ENCODE measurements at regions not wholly inside any gene's neighbourhood (a gene's known extent, or its start where the extent isn't known, plus 50 kb on each side); places are given as distances from the start of the nearest gene placed in this dataset.

GRCh38 chr6:117110737-117111136 is 154.6 kb upstream of the VGLL2 start:
- TF ChIP-seq CTCF (tag by site-specific recombination; IDR thresholded peaks at IDR 0.05) (no peak), ZFP69B (tag by site-specific recombination; IDR thresholded peaks at IDR 0.05) (no peak), ZNF426 (tag by site-specific recombination; IDR thresholded peaks at IDR 0.05) (no peak), OVOL3 (tag by site-specific recombination; IDR thresholded peaks at IDR 0.05) (no peak), ZNF629 (tag by site-specific recombination; IDR thresholded peaks at IDR 0.05) (no peak), ZFP3 (tag by site-specific recombination; IDR thresholded peaks at IDR 0.05; ENCODE audit: low read depth) (no peak), ZNF121 (tag by site-specific recombination; IDR thresholded peaks at IDR 0.05) (no peak), ZNF664 (tag by site-specific recombination; IDR thresholded peaks at IDR 0.05) (no peak), SALL2 (tag by site-specific recombination; IDR thresholded peaks at IDR 0.05; ENCODE audit: borderline replicate concordance) (no peak), ZFHX2 (tag by site-specific recombination; conservative IDR thresholded peaks at IDR 0.05) (no peak)
- TF ChIP-seq, protein P1, sequence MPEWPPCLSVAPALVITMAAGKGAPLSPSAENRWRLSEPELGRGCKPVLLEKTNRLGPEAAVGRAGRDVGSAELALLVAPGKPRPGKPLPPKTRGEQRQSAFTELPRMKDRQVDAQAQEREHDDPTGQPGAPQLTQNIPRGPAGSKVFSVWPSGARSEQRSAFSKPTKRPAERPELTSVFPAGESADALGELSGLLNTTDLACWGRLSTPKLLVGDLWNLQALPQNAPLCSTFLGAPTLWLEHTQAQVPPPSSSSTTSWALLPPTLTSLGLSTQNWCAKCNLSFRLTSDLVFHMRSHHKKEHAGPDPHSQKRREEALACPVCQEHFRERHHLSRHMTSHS (tag by site-specific recombination; IDR thresholded peaks at IDR 0.05) = no peak
- Histone ChIP-seq H3K9me3 (ENCODE audit: control insufficient read depth, insufficient read depth, low read depth, low read length) (no peaks in the 10 kb centered on the region), H3K4me3 (ENCODE audit: low read depth, low read length) (no peak overlapping the region), H3K27ac (ENCODE audit: extremely low read depth, low read depth, low read length) (no peak overlapping the region), H3K36me3 (ENCODE audit: control insufficient read depth in 2 of 2, insufficient read depth in 1 of 2, low read length in 2 of 2) (no peaks in the 10 kb centered on the region), H3K4me1 (ENCODE audit: control insufficient read depth, insufficient read depth, low read length) (no peaks in the 10 kb centered on the region)
- ChIA-PET POLR2A (no interaction called here), CTCF (no interaction called here)

GRCh38 chr6:117117652-117118051 is 147.7 kb upstream of the VGLL2 start:
- CTCF ChIA-PET = no interaction called here
- no peak overlapping the region for H3K4me3 ChIP-seq (ENCODE audit: low read depth, low read length)
- POLR2A ChIA-PET = no interaction called here
- no peaks in the 10 kb centered on the region for H3K9me3 ChIP-seq (ENCODE audit: control insufficient read depth, insufficient read depth, low read depth, low read length)
- no peak overlapping the region for H3K27ac ChIP-seq (ENCODE audit: extremely low read depth, low read depth, low read length)
- H3K36me3 ChIP-seq (ENCODE audit: control insufficient read depth in 2 of 2, insufficient read depth in 1 of 2, low read length in 2 of 2) = no peaks in the 10 kb centered on the region
- no peaks in the 10 kb centered on the region for H3K4me1 ChIP-seq (ENCODE audit: control insufficient read depth, insufficient read depth, low read length)
- no peak for TF ChIP-seq ZBTB49 (tag by site-specific recombination; IDR thresholded peaks at IDR 0.05; ENCODE audit: low read depth)
- no peak for TF ChIP-seq ZBTB1 (tag by site-specific recombination; IDR thresholded peaks at IDR 0.05)
- TF ChIP-seq ZNF169 (tag by site-specific recombination; IDR thresholded peaks at IDR 0.05) = no peak
- no peak for TF ChIP-seq ZNF354C (tag by site-specific recombination; IDR thresholded peaks at IDR 0.05; ENCODE audit: borderline replicate concordance, low read depth)
- TF ChIP-seq ZNF19 (tag by site-specific recombination; IDR thresholded peaks at IDR 0.05; ENCODE audit: low read depth) = no peak
- TF ChIP-seq, protein P2, sequence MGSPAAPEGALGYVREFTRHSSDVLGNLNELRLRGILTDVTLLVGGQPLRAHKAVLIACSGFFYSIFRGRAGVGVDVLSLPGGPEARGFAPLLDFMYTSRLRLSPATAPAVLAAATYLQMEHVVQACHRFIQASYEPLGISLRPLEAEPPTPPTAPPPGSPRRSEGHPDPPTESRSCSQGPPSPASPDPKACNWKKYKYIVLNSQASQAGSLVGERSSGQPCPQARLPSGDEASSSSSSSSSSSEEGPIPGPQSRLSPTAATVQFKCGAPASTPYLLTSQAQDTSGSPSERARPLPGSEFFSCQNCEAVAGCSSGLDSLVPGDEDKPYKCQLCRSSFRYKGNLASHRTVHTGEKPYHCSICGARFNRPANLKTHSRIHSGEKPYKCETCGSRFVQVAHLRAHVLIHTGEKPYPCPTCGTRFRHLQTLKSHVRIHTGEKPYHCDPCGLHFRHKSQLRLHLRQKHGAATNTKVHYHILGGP (tag by site-specific recombination; IDR thresholded peaks at IDR 0.05) = no peak
- no peak for TF ChIP-seq BCL11A (tag by site-specific recombination; IDR thresholded peaks at IDR 0.05; ENCODE audit: low read depth)
- TF ChIP-seq ZNF792 (tag by site-specific recombination; IDR thresholded peaks at IDR 0.05) = no peak
- no peak for TF ChIP-seq HOXA7 (CRISPR knock-in tag; IDR thresholded peaks at IDR 0.05; ENCODE audit: borderline replicate concordance)
- TF ChIP-seq ZNF2 (tag by site-specific recombination; IDR thresholded peaks at IDR 0.05) = no peak
- TF ChIP-seq, protein P3, sequence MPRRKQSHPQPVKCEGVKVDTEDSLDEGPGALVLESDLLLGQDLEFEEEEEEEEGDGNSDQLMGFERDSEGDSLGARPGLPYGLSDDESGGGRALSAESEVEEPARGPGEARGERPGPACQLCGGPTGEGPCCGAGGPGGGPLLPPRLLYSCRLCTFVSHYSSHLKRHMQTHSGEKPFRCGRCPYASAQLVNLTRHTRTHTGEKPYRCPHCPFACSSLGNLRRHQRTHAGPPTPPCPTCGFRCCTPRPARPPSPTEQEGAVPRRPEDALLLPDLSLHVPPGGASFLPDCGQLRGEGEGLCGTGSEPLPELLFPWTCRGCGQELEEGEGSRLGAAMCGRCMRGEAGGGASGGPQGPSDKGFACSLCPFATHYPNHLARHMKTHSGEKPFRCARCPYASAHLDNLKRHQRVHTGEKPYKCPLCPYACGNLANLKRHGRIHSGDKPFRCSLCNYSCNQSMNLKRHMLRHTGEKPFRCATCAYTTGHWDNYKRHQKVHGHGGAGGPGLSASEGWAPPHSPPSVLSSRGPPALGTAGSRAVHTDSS (tag by site-specific recombination; IDR thresholded peaks at IDR 0.05) = no peak
- no peak for TF ChIP-seq PBX3 (CRISPR knock-in tag; IDR thresholded peaks at IDR 0.05)
- TF ChIP-seq, protein P4, sequence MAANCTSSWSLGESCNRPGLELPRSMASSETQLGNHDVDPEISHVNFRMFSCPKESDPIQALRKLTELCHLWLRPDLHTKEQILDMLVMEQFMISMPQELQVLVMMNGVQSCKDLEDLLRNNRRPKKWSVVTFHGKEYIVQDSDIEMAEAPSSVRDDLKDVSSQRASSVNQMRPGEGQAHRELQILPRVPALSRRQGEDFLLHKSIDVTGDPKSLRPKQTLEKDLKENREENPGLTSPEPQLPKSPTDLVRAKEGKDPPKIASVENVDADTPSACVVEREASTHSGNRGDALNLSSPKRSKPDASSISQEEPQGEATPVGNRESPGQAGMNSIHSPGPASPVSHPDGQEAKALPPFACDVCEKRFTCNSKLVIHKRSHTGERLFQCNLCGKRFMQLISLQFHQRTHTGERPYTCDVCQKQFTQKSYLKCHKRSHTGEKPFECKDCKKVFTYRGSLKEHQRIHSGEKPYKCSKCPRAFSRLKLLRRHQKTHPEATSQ (tag by site-specific recombination; IDR thresholded peaks at IDR 0.05) = no peak
